Heart right ventricle (tissue), 16 donors: ENCODE measurements at regions not wholly inside any gene's neighbourhood (a gene's known extent, or its start where the extent isn't known, plus 50 kb on each side); places are given as distances from the start of the nearest gene placed in this dataset.
"Not testable (repeated sequence)": the region's sequence is repeated elsewhere in the genome, so short reads cannot be mapped to it uniquely, and the experiment has no call there.

Experiments used
- ATAC-seq, 8 donors: fragments of 200-7000 bp; cut with Tn5 transposase; one replicate each; pipeline ENCODE4 v1.9.1; 2020; ENCODE audit warnings: mild to moderate bottlenecking in 8 of 8, moderate library complexity in 8 of 8, moderate number of reproducible peaks in 1 of 8
- DNase-seq, 2 donors: peaks; one replicate each; pipeline ENCODE4 v3.0.0-alpha.2; 2020
- H3K27ac ChIP-seq, 10 donors: fragments of 200-600 bp; sonication (generic) in 2 of 10; one replicate each; pipeline versions ENCODE4 v1.5.0 to v1.8.0; 2020 to 2022; ENCODE audit warnings: mild to moderate bottlenecking in 3 of 10
- H3K27me3 ChIP-seq, 7 donors: fragments of 200-600 bp; one replicate each; pipeline ENCODE4 v1.8.0; 2021 to 2022; ENCODE audit warnings: mild to moderate bottlenecking in 2 of 7
- H3K36me3 ChIP-seq, 9 donors: fragments of 200-600 bp; sonication (generic) in 1 of 9; one replicate each; pipeline versions ENCODE4 v1.5.0 to v1.8.0; 2020 to 2022; ENCODE audit warnings: mild to moderate bottlenecking in 2 of 9
- H3K4me1 ChIP-seq, 9 donors: fragments of 200-600 bp; sonication (generic) in 1 of 9; one replicate each; pipeline versions ENCODE4 v1.5.0 to v1.8.0; 2020 to 2022; ENCODE audit warnings: mild to moderate bottlenecking in 4 of 9
- H3K4me3 ChIP-seq, 10 donors: fragments of 200-600 bp; sonication (generic) in 2 of 10; one replicate each; pipeline versions ENCODE4 v1.5.0 to v1.8.0; 2020 to 2022; ENCODE audit warnings: mild to moderate bottlenecking in 7 of 10, moderate library complexity in 2 of 10
- H3K9me3 ChIP-seq, 11 donors: fragments of 200-600 bp in 10 of 11; sonication (generic) in 2 of 11; one replicate each; pipeline versions ENCODE4 v1.5.0 to v1.8.0; 2013 to 2022; ENCODE audit warnings: mild to moderate bottlenecking in 2 of 11, control low read depth in 1 of 11, moderate library complexity in 1 of 11
- WGBS, 2 donors: extraction: QIAGEN DNeasy Blood & Tissue Kit; methylation state at CpG; one replicate each; pipeline ENCODE4 v1.1.7; 2013; ENCODE audit warnings: inconsistent platforms in 1 of 2; 5-methylcytosine and 5-hydroxymethylcytosine counted together
- intact Hi-C, 10 donors: fragments of 100-400 bp; cut with DNase I; formaldehyde crosslinking; loops; one replicate each; pipeline versions ENCODE4 v1.11.1 to v1.14.2; 2022
- donor health status: Arrhythmogenic right ventricular cardiomyopathy.
- donor health status: ischemic (EF 13 %, LVEDD 7.1; RV severe dilation, severe dysfunction).
- donor health status: healthy with polysubstance abuse.
- donor health status: DM: no; HTN: yes; CAD: no.
- donor health status: DM: no; HTN: no; CAD: no.
- donor health status: ischemic (EF 25% LVEDD 6.9; RV normal size, moderate dysfunction).
- donor health status: ischemic (EF 25% LVEDD 5.7; RV mildly dilated, moderate dysfunction).
- donor health status: healthy.
- donor health status: DM: yes; HTN: yes; CAD: no.
- donor health status: Ischemic cardiomyopathy.
- donor health status: ischemic (EF 35%, LVEDD 5.7; RV mildly dilated, moderate dysfunction).
- donor health status: nonischemic (EF 11% LVEDD 7.7; RV severe dilation, severe dysfunction).
- donor health status: DM: yes; HTN: yes; CAD: no.
- donor health status: PGD.
- donor health status: ischemic (EF 29% LVEDD 5.4; RV normal size, mild dysfunction).
- donor health status: nonischemic (EF 23%, LVEDD 6.1; RV moderate dilation, normal function).

- H3K9me3 ChIP-seq, H3K4me3 ChIP-seq, ATAC-seq, intact Hi-C loops, H3K4me1 ChIP-seq, H3K27me3 ChIP-seq, H3K27ac ChIP-seq, H3K36me3 ChIP-seq, DNase-seq: not testable (repeated sequence)
- WGBS, 2 donors, result no CpG with 5 or more reads among the region's 1 CpG
Measured at GRCh38 chr1:149364188-149364981, 110.5 kb upstream of the NBPF19 start.

GRCh38 chr1:149366402-149366801 is 108.4 kb upstream of the NBPF19 start:
- H3K27me3 ChIP-seq, H3K4me3 ChIP-seq, intact Hi-C loops, H3K36me3 ChIP-seq, H3K9me3 ChIP-seq, DNase-seq, H3K27ac ChIP-seq, H3K4me1 ChIP-seq, ATAC-seq: not testable (repeated sequence)
- 92 to 95% methylated on average over 1 of the region's 1 CpG for WGBS, 2 donors

GRCh38 chr1:149367472-149368044 is 107.3 kb upstream of the NBPF19 start:
- H3K36me3 ChIP-seq, intact Hi-C loops, H3K27ac ChIP-seq, ATAC-seq, H3K4me3 ChIP-seq, H3K9me3 ChIP-seq, H3K27me3 ChIP-seq, H3K4me1 ChIP-seq, DNase-seq: not testable (repeated sequence)
- WGBS, 2 donors, result 46 to 73% methylated on average over 1 to 2 of the region's 3 CpGs

- WGBS, 2 donors, result 72 to 85% methylated on average over 1 of the region's 1 CpG
- H3K27me3 ChIP-seq, H3K27ac ChIP-seq, intact Hi-C loops, H3K4me1 ChIP-seq, H3K9me3 ChIP-seq, DNase-seq, H3K36me3 ChIP-seq, H3K4me3 ChIP-seq, ATAC-seq: not testable (repeated sequence)
Measured at GRCh38 chr1:149368337-149368736, 106.5 kb upstream of the NBPF19 start.

GRCh38 chr1:149369081-149369480 is 105.8 kb upstream of the NBPF19 start:
- DNase-seq, H3K4me1 ChIP-seq, H3K36me3 ChIP-seq, H3K27ac ChIP-seq, intact Hi-C loops, H3K4me3 ChIP-seq, H3K9me3 ChIP-seq, H3K27me3 ChIP-seq: not testable (repeated sequence)
- ATAC-seq, result peak in 1 of 8 donors; percentile 66
- no CpG with 5 or more reads among the region's 1 CpG for WGBS, 2 donors

- H3K9me3 ChIP-seq, H3K27me3 ChIP-seq, H3K36me3 ChIP-seq, intact Hi-C loops, H3K27ac ChIP-seq, DNase-seq, H3K4me3 ChIP-seq, ATAC-seq, H3K4me1 ChIP-seq: not testable (repeated sequence)
- 90 to 96% methylated on average over 1 of the region's 4 CpGs for WGBS, 2 donors
Measured at GRCh38 chr1:149371955-149372354, 102.9 kb upstream of the NBPF19 start.

GRCh38 chr1:149378462-149378861 is 96.4 kb upstream of the NBPF19 start:
- H3K27me3 ChIP-seq, H3K4me3 ChIP-seq, ATAC-seq, H3K36me3 ChIP-seq, H3K27ac ChIP-seq, H3K9me3 ChIP-seq, intact Hi-C loops, H3K4me1 ChIP-seq, DNase-seq: not testable (repeated sequence)
- WGBS, 2 donors, result 69 to 81% methylated on average over 2 of the region's 3 CpGs

- H3K36me3 ChIP-seq, H3K27me3 ChIP-seq, H3K9me3 ChIP-seq, intact Hi-C loops, H3K4me1 ChIP-seq: not testable (repeated sequence)
- 0 to 1% methylated on average over 26 to 43 of the region's 69 CpGs for WGBS, 2 donors
- ATAC-seq (peak; percentile 83 to 97 (median 91)), DNase-seq (peak; percentile 74)
- peak overlapping the region in 6 of 10 donors; percentile 57 to 80 (median 71) for H3K27ac ChIP-seq
- peak overlapping the region in 9 of 10 donors; percentile 37 to 67 (median 50) for H3K4me3 ChIP-seq
Measured at GRCh38 chr1:149390173-149390926, 84.5 kb upstream of the NBPF19 start.

GRCh38 chr1:149390931-149391330 is 83.9 kb upstream of the NBPF19 start:
- DNase-seq, H3K4me1 ChIP-seq, H3K36me3 ChIP-seq, intact Hi-C loops, H3K27me3 ChIP-seq, H3K9me3 ChIP-seq: not testable (repeated sequence)
- no CpG with 5 or more reads among the region's 43 CpGs for WGBS, 2 donors
- Histone ChIP-seq H3K4me3 (peak overlapping the region in 9 of 10 donors; percentile 37 to 67 (median 50)), H3K27ac (peak overlapping the region in 6 of 10 donors; percentile 57 to 80 (median 71))
- peak in 2 of 8 donors; percentile 49 to 61 for ATAC-seq

- H3K4me3 ChIP-seq, H3K4me1 ChIP-seq, ATAC-seq, H3K36me3 ChIP-seq, H3K27me3 ChIP-seq, H3K9me3 ChIP-seq, DNase-seq, intact Hi-C loops, H3K27ac ChIP-seq: not testable (repeated sequence)
- WGBS, 2 donors, result 92 to 96% methylated on average over 2 of the region's 2 CpGs
Measured at GRCh38 chr1:149395802-149396201, 79.0 kb upstream of the NBPF19 start.

- H3K9me3 ChIP-seq, H3K27me3 ChIP-seq, H3K27ac ChIP-seq, DNase-seq, ATAC-seq, intact Hi-C loops, H3K4me3 ChIP-seq, H3K4me1 ChIP-seq, H3K36me3 ChIP-seq: not testable (repeated sequence)
- 58 to 68% methylated on average over 6 of the region's 6 CpGs for WGBS, 2 donors
Measured at GRCh38 chr1:149398527-149398926, 76.3 kb upstream of the NBPF19 start.
